K562 (cell line): ENCODE measurements at regions not wholly inside any gene's neighbourhood (a gene's known extent, or its start where the extent isn't known, plus 50 kb on each side); places are given as distances from the start of the nearest gene placed in this dataset.

Experiments used
- ATAC-seq: fragments of 200-7000 bp; cut with Tn5 transposase; 3 replicates; pipeline ENCODE4 v1.9.1; 2020; ENCODE audit warnings: moderate library complexity
- BruUV-seq: library from RNA; stranded (reverse); fragments of 400-500 nt; replicated peaks from 2 replicates; lab custom pipeline; 2021; lab: Mats Ljungman, UMichigan
- CTCF ChIA-PET: fragments of 300-600 bp; formaldehyde crosslinking; extraction: SDS; loops from one replicate; lab custom pipeline; 2021; ENCODE audit warnings: low intra/inter-chr PET ratio; lab: Yijun Ruan, JAX
- POLR2A ChIA-PET: fragments of 300-600, 350-650 bp; sonication (Branson Sonifier 250); formaldehyde crosslinking; extraction: SDS; loops from one replicate; lab custom pipeline; 2021; ENCODE audit warnings: antibody characterized with exemption, inconsistent platforms; lab: Yijun Ruan, JAX
- DNase-seq, 4 experiments: peaks; one replicate each; pipeline versions ENCODE4 v3.0.0 to v3.0.0-alpha.2; 2011 to 2018; ENCODE audit warnings: low spot score in 3 of 4, mixed read lengths in 3 of 4; ENCODE audit errors: extremely low read depth in 1 of 4
- FAIRE-seq: peaks from 2 replicates; lab custom pipeline; 2011; peaks lifted over from hg19 to GRCh38; lab: Jason Lieb, UNC
- H2AFZ ChIP-seq: 2 replicates; pipeline ENCODE4 v1.6.0; 2011; ENCODE audit warnings: low read depth, low read length, control low read depth, inconsistent platforms
- H3K27ac ChIP-seq: fragments of 200-600 bp; 3 replicates; pipeline ENCODE4 v1.8.0; 2011; ENCODE audit warnings: low read depth, mild to moderate bottlenecking, control low read depth, inconsistent platforms, low read length, moderate library complexity, mixed read lengths; ENCODE audit errors: extremely low read depth
- H3K27me3 ChIP-seq, 2 experiments: fragments of 300-600 bp in 1 of 2; 2 replicates in 1 of 2; 3 replicates in 1 of 2; pipeline versions ENCODE4 v1.6.0 to v1.8.0; 2011; ENCODE audit warnings: inconsistent platforms in 2 of 2, low read length in 2 of 2, mild to moderate bottlenecking in 1 of 2, mixed read lengths in 1 of 2, moderate library complexity in 1 of 2; ENCODE audit not compliant: control insufficient read depth in 2 of 2, insufficient read depth in 2 of 2
- H3K36me3 ChIP-seq: fragments of 300-600 bp; 3 replicates; pipeline ENCODE4 v1.8.0; 2011; ENCODE audit warnings: mild to moderate bottlenecking, low read length, inconsistent platforms; ENCODE audit not compliant: control insufficient read depth, insufficient read depth
- H3K4me1 ChIP-seq, 2 experiments: fragments of 200-600 bp in 1 of 2; replicated peaks in 1 of 2; 2 replicates in 1 of 2; 3 replicates in 1 of 2; pipeline versions ENCODE4 v1.5.1 to v1.8.0; 2011; ENCODE audit warnings: inconsistent platforms in 2 of 2, low read length in 2 of 2, mild to moderate bottlenecking in 1 of 2, mixed read lengths in 1 of 2, moderate library complexity in 1 of 2; ENCODE audit not compliant: control insufficient read depth in 2 of 2, insufficient read depth in 2 of 2
- H3K4me2 ChIP-seq: 2 replicates; pipeline ENCODE4 v1.6.1; 2011; ENCODE audit warnings: low read length, control low read depth, inconsistent platforms, mixed read lengths; ENCODE audit not compliant: insufficient read depth
- H3K4me3 ChIP-seq: fragments of 200-600 bp; sonication (generic), shearing (Covaris generic); 2 replicates; pipeline ENCODE4 v1.5.1; 2016; ENCODE audit warnings: control low read depth, inconsistent platforms
- H3K79me2 ChIP-seq: fragments of 200-600 bp; 3 replicates; pipeline ENCODE4 v1.8.0; 2011; ENCODE audit warnings: low read length, inconsistent platforms; ENCODE audit not compliant: control insufficient read depth, insufficient read depth
- H3K9ac ChIP-seq, 2 experiments: 2 replicates each; pipeline versions ENCODE4 v1.6.0 to v1.6.1; 2011; ENCODE audit warnings: low read depth in 2 of 2, low read length in 2 of 2, control low read depth in 1 of 2, inconsistent platforms in 1 of 2, mild to moderate bottlenecking in 1 of 2, mixed read lengths in 1 of 2; ENCODE audit not compliant: insufficient read depth in 1 of 2
- H3K9me1 ChIP-seq: one replicate; pipeline ENCODE4 v1.6.0; 2011; ENCODE audit warnings: inconsistent platforms, mild to moderate bottlenecking, low read length, moderate library complexity; ENCODE audit not compliant: control insufficient read depth, insufficient read depth
- H3K9me3 ChIP-seq: replicated peaks from 2 replicates; pipeline ENCODE4 v1.5.1; 2011; ENCODE audit warnings: low read depth, low read length, inconsistent platforms; ENCODE audit not compliant: control insufficient read depth, insufficient read depth
- H4K20me1 ChIP-seq: replicated peaks from 2 replicates; pipeline ENCODE4 v1.6.1; 2011; ENCODE audit warnings: low read length, inconsistent platforms, mixed read lengths; ENCODE audit not compliant: control insufficient read depth, insufficient read depth
- CTBP1 ChIP-seq: fragments of 450-650 bp; IDR thresholded peaks from 2 replicates; pipeline ENCODE4 v1.6.1; 2016; ENCODE audit warnings: borderline replicate concordance
- FOXJ3 ChIP-seq: sonication (generic); formaldehyde crosslinking; IDR thresholded peaks from 2 replicates; pipeline ENCODE4 v1.4.0; 2020; ENCODE audit warnings: mild to moderate bottlenecking, missing genetic modification reagents
- PTRF ChIP-seq: fragments of 450-650 bp; IDR thresholded peaks from 2 replicates; pipeline ENCODE4 v1.6.1; 2016; ENCODE audit warnings: mild to moderate bottlenecking, missing genetic modification characterization, missing compliant biosample characterization
- RUNX1 ChIP-seq: sonication (generic); IDR thresholded peaks from 2 replicates; pipeline ENCODE4 v1.6.1; 2016; ENCODE audit warnings: antibody characterized with exemption, low read depth
- ZMIZ1 ChIP-seq, 2 experiments: fragments of 150-350 bp in 1 of 2; IDR thresholded peaks; 2 replicates each; pipeline ENCODE4 v1.6.1; 2012 to 2016; ENCODE audit warnings: low read depth in 2 of 2, low read length in 2 of 2, mild to moderate bottlenecking in 1 of 2, moderate library complexity in 1 of 2
- ZNF146 ChIP-seq: IDR thresholded peaks from one replicate; pipeline ENCODE4 v1.6.1; 2018; ENCODE audit warnings: missing compliant biosample characterization; ENCODE audit not compliant: unreplicated experiment
- WGBS: fragments of 100-300 bp; shearing (Covaris generic); methylation state at CpG from one replicate; pipeline ENCODE4 v1.1.6; 2016; ENCODE audit warnings: low coverage, mixed read lengths; ENCODE audit not compliant: insufficient coverage; ENCODE audit errors: missing lambda C conversion rate; 5-methylcytosine and 5-hydroxymethylcytosine counted together
- in situ Hi-C: fragments of 300-500 bp; cut with MboI; formaldehyde crosslinking; loops from 4 replicates; pipeline ENCODE4 v1.15.0; 2018; ENCODE audit warnings: inconsistent platforms, mixed read lengths
- intact Hi-C: fragments of 100-400 bp; cut with micrococcal nuclease; formaldehyde crosslinking; loops from 2 replicates; pipeline ENCODE4 v1.14.2; 2022

GRCh38 chr14:22390195-22390594 lies 198.8 kb downstream of the DAD1 start:
- Histone ChIP-seq H3K79me2 (no peaks in the 10 kb centered on the region), H3K4me3 (no peak overlapping the region), H3K9me3 (no peaks in the 10 kb centered on the region), H3K36me3 (no peaks in the 10 kb centered on the region), H3K4me1 (no peaks in the 10 kb centered on the region), H3K27me3 (peaks cover 5 to 7% of the 10 kb centered on the region in 2 experiments; a peak in 3 of 5 replicates), H3K4me2 (no peak overlapping the region), H4K20me1 (no peaks in the 10 kb centered on the region), H3K9me1 (no peaks in the 10 kb centered on the region), H3K9ac (no peak overlapping the region), H2AFZ (no peak overlapping the region), H3K27ac (no peak overlapping the region)
- in situ Hi-C loops = loop anchor here (5.0 to 10.0 kb wide), 2 partner anchors 82 to 265 kb away; no protein-coding TSS in a partner anchor
- ChIA-PET CTCF (no interaction called here), POLR2A (no interaction called here)
- WGBS = 2% methylated on average over 5 of the region's 5 CpGs
- ATAC-seq (no peak), FAIRE-seq (no peak), DNase-seq (no peak)
- TF ChIP-seq FOXJ3 (CRISPR knock-in tag) (no peak), ZNF146 (CRISPR knock-in tag) (no peak), PTRF (tag) (no peak), CTBP1 (no peak), ZMIZ1 (IDR thresholded peaks at IDR 0.05; ENCODE audit: low read depth in 2 of 2, low read length in 2 of 2) (no peak), RUNX1 (no peak)
- BruUV-seq = no TSS peak
- intact Hi-C loops = loop anchor here (10.0 kb wide), 1 partner anchor 165 kb away; no protein-coding TSS in a partner anchor
